Right kidney (tissue), 1 donor: ENCODE measurements at regions not wholly inside any gene's neighbourhood (a gene's known extent, or its start where the extent isn't known, plus 50 kb on each side); places are given as distances from the start of the nearest gene placed in this dataset.

Source experiments
- DNase-seq: peaks from one replicate; pipeline ENCODE4 v3.0.0-alpha.2; 2016

- DNase-seq: no peak
These were observed 743.7 kb downstream of the GALR1 start for GRCh38 chr18:77993188-77993981.

DNA sequence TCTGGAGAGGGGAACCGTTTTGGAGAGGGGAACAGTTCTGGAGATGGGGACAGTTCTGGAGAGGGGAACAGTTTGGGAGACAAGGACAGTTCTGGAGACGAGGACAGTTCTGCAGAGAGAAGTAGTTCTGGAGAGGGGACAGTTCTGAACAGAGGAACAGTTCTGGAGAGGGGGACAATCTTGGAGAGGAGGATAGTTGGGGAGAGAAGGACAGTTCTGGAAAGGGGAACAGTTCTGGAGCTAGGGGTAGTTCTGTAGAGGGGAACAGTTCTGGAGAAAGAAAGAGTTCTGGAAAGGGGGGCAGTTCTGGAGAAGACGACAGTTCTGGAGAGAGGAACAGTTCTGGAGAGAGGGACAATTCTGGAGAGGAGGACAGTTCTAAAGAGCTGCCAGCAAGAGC, 745.9 kb downstream of the GALR1 start:
- no peak for DNase-seq

- no peak for DNase-seq
These were observed 747.1 kb downstream of the GALR1 start for GRCh38 chr18:77996737-77997136.

DNA sequence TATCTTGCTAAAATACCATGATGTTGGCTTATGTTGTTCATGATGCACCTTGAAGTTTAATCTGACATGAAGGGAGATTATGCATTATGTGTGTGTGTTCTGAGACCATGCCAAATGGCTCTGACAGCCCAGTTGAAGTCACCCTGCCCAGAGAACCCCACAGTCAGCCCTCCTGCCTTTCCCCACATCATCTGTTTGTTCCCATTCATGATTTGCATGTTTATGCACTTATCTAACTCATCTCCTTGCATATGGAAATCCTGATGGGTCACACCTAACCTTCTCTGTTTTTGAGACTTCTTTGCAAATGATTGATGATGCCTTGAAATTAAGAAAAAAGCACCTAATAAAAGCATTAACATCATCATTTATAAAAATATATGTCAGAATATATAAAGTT, 752.2 kb downstream of the GALR1 start:
- DNase-seq: no peak

DNA sequence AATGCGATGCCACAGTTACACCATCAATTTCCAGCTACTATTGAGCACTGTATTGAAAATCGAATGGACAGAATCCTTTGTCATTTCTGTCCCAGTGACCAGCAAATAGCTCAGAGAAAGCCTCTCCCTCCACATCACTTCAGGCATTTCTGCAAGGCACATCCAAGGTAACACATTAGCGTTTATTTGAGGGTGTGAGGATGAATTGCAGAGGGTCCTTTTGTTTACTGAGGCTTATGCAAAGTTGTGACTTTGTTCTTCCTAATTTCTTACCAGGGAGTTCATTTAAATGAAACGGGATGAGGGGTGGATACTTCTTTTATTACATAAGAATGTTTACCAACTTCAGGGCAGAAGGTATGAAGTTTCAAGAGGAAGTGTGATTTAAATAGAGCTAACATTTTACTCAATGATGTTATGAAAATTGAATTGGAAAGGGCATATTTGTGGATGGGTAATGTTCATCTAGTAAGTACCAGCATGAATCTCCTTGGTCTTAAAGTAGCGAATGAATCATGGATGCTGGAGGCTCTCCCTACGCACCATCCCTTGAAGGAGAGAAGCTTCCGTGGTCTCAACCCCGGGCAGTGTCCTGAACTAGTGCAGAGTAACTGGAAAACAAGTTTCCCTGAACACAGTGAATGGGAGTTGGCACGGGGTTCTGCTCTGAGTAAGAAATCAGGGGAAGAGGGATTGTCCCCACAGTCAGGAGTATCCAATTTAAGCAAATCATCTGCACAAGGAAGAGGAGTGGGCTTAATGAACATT, 756.5 kb downstream of the GALR1 start:
- DNase-seq: no peak

DNA sequence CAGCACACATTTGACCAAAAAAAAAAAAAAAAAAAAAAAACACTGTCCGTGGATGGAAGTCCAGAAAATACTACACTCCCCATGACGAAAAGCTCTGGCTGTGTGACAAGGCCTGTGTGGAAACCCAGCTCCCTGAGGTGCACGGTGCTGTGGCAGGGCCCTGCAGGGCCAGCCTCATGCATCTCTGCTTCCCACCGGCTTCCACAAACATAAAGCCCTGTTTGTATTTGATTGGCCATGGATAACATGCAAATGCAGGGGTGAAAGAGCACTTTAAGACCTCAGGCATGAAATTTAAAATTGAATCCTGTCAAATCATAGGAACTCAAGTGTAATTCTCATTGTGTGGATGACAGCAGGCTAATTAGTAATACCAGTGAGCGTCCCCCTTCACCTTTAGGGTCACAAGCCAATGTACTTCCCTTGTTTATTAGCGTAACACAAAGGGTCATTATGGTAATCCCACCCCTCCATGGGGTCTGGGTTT, 757.2 kb downstream of the GALR1 start:
- peak; percentile 6 for DNase-seq

- DNase-seq: no peak
These were observed 760.7 kb downstream of the GALR1 start for GRCh38 chr18:78010363-78010762.

DNA sequence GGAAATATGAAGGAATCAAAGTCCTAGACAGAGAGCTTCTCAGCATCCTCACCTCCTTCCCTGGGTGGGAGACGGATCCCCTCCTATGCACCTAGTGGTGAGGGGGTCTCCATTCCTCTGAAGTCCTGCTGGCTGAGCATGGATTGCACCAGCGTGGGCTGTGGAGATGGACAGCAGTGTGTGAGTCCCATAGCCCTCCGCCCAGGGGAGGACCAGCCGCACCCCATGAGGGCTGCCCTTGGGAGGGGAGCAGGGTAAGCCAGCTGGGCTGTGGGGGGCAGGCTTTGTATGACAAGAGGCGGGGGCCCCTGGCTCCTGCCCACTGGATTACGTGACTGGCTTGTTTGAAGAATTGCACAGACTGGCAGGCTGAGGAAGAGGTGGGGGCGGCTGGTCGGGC, 768.2 kb downstream of the GALR1 start:
- DNase-seq: no peak

DNA sequence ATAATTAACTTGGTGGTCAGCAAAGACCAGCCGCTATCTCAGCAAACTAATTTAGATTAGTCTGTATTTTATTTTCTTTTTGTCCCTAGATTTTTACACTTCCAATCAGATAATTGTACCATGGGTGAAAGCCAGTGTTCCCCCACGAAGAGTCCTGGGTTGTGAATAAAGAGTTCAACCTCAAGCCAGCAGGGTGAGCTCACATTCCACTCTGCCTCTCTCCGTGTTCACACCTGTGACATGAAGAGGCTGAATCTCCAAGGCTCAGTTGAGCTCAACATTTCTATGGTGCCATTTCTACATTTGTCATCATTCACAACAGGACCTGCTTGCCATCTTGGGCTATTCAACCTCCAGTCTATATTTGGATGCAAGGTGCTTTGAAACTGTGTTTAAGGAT, 771.5 kb downstream of the GALR1 start:
- DNase-seq: no peak

GRCh38 chr18:78031589-78031988, 781.9 kb downstream of the GALR1 start:
- DNase-seq: no peak

GRCh38 chr18:78031991-78032390, 782.3 kb downstream of the GALR1 start:
- DNase-seq: no peak

- DNase-seq: no peak
These were observed 782.9 kb downstream of the GALR1 start for GRCh38 chr18:78032574-78032973.

DNA sequence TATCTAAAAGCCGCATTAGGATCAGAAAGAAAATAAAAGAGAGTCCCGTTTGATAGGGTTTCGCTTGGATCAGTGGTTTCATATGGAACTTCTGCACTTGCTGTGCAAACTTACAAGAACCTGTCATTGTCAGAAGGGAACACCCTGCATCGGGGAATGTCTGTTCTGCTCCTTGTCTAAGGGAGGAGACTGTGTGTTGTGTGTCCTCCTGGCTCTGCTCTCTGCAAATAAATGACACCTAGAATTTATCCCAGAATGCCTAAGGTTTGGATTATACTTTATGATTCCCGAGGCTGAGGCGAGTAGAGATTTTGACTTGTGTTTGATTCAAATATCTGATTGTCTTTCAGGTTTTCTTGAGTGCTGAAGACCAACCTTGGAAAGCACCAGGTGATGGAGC, 785.1 kb downstream of the GALR1 start:
- DNase-seq: no peak

DNA sequence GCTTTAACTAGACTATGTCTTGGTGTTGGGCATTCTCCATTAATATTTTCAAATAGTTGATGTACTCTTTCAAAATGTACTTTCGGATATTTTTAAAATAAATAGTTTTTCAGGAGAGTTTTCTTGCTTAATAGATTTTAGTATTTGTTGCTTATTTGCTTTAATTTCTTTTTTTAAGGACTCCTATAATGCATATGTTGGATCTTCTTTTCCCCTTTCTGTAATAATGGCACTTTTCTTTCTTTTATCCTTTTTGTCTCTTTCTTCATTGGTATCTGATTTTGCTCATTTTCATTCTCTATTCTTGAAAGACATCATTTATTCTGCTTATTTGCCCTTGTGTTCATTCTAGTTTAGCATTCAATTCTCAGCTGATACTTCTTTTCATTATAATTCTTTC, 791.6 kb downstream of the GALR1 start:
- DNase-seq: no peak

- no peak for DNase-seq
These were observed 797.0 kb downstream of the GALR1 start for GRCh38 chr18:78046631-78047030.

DNA sequence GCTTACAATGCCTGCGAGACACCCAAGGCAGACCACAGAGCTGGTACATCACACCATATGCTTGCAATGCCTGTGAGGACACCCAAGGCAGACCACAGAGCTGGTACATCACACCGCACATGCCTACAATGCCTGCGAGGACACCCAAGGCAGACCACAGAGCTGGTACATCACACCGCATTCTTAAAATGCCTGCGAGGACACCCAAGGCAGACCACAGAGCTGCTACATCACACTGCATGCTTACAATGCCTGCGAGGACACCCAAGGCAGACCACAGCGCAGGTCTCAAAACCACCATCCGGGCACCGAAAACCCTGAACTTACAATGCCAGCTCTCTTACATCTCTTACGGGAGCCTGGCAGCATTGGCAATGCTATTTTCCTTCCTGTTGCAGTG, 799.6 kb downstream of the GALR1 start:
- DNase-seq: no peak

DNA sequence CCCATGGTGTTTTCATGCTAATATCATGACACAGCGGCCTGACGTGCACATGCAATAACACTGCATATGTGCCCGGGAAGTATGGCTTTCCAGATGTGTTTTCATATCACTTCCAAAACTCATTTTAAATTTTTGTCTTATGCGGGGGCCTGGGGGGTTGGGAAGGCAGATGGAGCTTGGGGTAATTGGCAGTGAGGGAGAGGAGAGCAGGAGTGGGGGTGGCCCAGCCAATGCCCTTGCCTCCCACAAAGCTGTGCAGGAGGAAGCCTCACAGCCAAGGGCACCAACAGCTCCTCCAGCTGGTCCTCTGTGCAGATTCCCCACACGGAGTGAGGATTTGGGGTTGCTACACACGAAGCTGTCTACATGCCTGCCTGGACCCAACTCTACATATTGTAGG, 805.2 kb downstream of the GALR1 start:
- DNase-seq: no peak

- DNase-seq: no peak
These were observed 806.4 kb downstream of the GALR1 start for GRCh38 chr18:78056011-78056410.

- DNase-seq: no peak
These were observed 820.4 kb downstream of the GALR1 start for GRCh38 chr18:78069784-78070664.

DNA sequence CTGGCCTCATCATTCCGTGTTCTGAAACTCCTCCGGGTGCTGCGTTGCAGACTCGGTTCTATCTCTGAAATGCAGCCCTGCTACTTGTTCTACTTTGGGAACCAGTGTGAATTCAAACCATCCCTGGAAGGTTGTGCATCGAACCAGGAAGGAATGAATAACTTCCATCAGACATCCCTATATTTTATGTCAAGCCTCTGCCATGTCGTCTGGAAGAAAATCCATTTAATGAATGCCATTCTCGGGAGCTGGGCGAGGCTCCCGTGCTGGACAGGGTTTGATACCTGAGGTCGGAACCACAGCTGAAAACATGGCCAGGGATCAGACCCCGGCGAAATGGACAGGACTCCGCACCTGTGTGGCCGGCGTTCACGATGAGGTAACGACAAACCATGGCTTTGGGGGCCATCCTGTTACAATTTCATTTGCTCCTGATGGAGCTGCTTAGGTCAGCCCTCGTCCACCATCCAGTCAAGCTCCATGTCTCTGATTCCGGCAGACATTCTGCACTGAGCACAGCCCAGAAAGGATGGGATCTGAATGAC, 821.6 kb downstream of the GALR1 start:
- DNase-seq: no peak

- DNase-seq: no peak
These were observed 822.1 kb downstream of the GALR1 start for GRCh38 chr18:78071776-78072175.

DNA sequence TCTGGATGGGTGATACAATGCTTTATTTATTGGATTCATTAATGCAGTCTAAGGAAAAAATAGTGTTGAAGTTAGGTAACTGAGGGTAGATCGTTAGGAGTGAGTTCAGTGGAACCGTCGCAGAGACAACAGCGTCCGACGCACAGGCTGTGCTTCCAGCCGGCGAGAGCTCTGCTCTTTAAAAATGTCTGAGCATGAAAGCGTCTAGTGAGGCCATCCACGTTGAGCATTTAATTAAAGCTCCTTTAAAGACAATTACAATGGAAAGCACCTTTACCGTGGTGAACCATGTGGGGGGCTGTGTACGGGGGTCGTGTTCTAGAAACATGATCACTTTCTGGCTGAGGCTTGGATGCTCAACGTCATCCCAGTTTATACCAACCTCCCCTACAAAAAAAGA, 822.7 kb downstream of the GALR1 start:
- no peak for DNase-seq
